ENCODE measurements at regions not wholly inside any gene's neighbourhood (a gene's known extent, or its start where the extent isn't known, plus 50 kb on each side); places are given as distances from the start of the nearest gene placed in this dataset.

- DNase-seq (no peak), ATAC-seq (no peak)
- Histone ChIP-seq H3K9me3 (ENCODE audit: low read length) (no peaks in the 10 kb centered on the region), H3K9ac (ENCODE audit: low read length) (no peak overlapping the region), H3K27ac (ENCODE audit: low read length) (no peak overlapping the region), H3K79me2 (ENCODE audit: low read length) (no peaks in the 10 kb centered on the region), H3F3A (ENCODE audit: low read length, unreplicated experiment) (no peaks in the 10 kb centered on the region), H2AFZ (ENCODE audit: low read length) (no peak overlapping the region), H3K9me2 (replicated peaks; ENCODE audit: low read length) (no peaks in the 10 kb centered on the region), H3K36me3 (ENCODE audit: low read depth, low read length) (peaks cover 57% of the 10 kb centered on the region; the same call in 1 of the 2 replicates), H4K20me1 (ENCODE audit: low read length) (no peaks in the 10 kb centered on the region; the same call in 1 of the 2 replicates), H3K4me1 (ENCODE audit: insufficient read depth, low read length) (no peaks in the 10 kb centered on the region), H3K27me3 (ENCODE audit: low read length) (no peaks in the 10 kb centered on the region), H3K4me2 (ENCODE audit: low read length) (no peak overlapping the region), H3K4me3 (ENCODE audit: low read length) (no peak overlapping the region)
- TF ChIP-seq EZH2phosphoT487 (IDR thresholded peaks at IDR 0.05; ENCODE audit: borderline replicate concordance, low read length): no peak
- TF ChIP-seq EZH2 (IDR thresholded peaks at IDR 0.05; ENCODE audit: low read length, unreplicated experiment): no peak
- TF ChIP-seq CTCF (conservative IDR thresholded peaks at IDR 0.05; ENCODE audit: low read depth, low read length): no peak
- intact Hi-C loops (cut with micrococcal nuclease): no loop called here
- no TSS peak for BruUV-seq (replicated peaks)
- POLR2A ChIA-PET (ENCODE audit: unreplicated experiment): no interaction called here
- CTCF ChIA-PET: interaction anchor here (0.7 to 1.8 kb wide), 2 partner anchors 64 to 138 kb away, joined by 3 to 11 read pairs; no protein-coding TSS in a partner anchor
These were observed 353.3 kb downstream of the SEC14L1 start for GRCh38 chr17:77493901-77494663.

DNA sequence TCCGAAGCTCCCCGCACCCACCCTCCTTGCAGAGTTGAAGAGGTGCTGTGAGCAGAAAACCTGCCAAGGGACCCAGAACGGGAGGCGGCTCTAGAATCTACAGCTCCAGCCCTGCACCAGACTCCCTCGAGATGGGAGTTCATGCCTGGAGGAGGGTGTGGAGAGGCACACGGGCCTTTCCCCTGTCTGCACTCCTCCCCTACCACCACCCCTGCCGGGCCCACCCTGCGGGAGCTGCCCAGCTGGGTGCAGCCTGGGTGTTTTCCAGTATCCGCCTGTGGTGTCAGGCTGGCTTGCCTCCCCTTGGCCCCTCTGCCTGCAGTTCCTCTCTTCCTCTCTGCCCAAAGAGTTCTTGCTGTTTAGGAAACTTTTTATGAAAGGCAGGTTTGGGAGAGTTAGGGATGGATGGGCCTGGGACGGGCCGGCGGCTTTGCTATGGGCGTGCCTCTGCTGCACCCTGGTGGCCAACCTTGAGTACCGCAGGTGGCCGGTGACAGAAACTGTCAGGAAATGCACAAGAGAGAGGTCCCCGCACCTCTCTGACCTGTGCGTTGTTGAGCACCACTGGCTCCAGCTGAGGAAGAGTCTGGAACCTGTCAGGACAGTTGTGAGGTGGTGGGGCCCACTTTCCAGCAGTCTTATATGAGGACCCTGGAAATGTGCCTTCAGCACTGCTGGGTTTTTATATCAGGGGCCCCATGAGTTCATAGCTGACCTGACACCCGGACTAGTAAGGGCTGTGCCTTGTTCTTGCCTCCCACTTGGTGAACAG, 354.1 kb downstream of the SEC14L1 start:
- peak; percentile 83 for DNase-seq
- BruUV-seq (replicated peaks): no TSS peak
- no peak for TF ChIP-seq EZH2phosphoT487 (IDR thresholded peaks at IDR 0.05; ENCODE audit: borderline replicate concordance, low read length)
- no peak for TF ChIP-seq EZH2 (IDR thresholded peaks at IDR 0.05; ENCODE audit: low read length, unreplicated experiment)
- peak; percentile 99 for TF ChIP-seq CTCF (conservative IDR thresholded peaks at IDR 0.05; ENCODE audit: low read depth, low read length)
- H3K4me1 ChIP-seq (ENCODE audit: insufficient read depth, low read length): no peaks in the 10 kb centered on the region
- no peaks in the 10 kb centered on the region for H3K79me2 ChIP-seq (ENCODE audit: low read length)
- H3K9ac ChIP-seq (ENCODE audit: low read length): no peak overlapping the region
- no peaks in the 10 kb centered on the region; the same call in 1 of the 2 replicates for H4K20me1 ChIP-seq (ENCODE audit: low read length)
- ATAC-seq: peak; percentile 77
- H3K4me2 ChIP-seq (ENCODE audit: low read length): no peak overlapping the region
- H2AFZ ChIP-seq (ENCODE audit: low read length): no peak overlapping the region
- ChIA-PET CTCF (interaction anchor here (1.8 kb wide), 1 partner anchor 65 kb away, joined by 11 read pairs; no protein-coding TSS in a partner anchor), POLR2A (ENCODE audit: unreplicated experiment) (no interaction called here)
- no peak overlapping the region for H3K4me3 ChIP-seq (ENCODE audit: low read length)
- H3K36me3 ChIP-seq (ENCODE audit: low read depth, low read length): peaks cover 61% of the 10 kb centered on the region; the same call in 1 of the 2 replicates
- no peaks in the 10 kb centered on the region for H3K9me3 ChIP-seq (ENCODE audit: low read length)
- no peaks in the 10 kb centered on the region for H3K9me2 ChIP-seq (replicated peaks; ENCODE audit: low read length)
- no peaks in the 10 kb centered on the region for H3K27me3 ChIP-seq (ENCODE audit: low read length)
- intact Hi-C loops (cut with micrococcal nuclease): loop anchor here (1.0 to 5.0 kb wide), 2 partner anchors 68 to 164 kb away; no protein-coding TSS in a partner anchor
- H3F3A ChIP-seq (ENCODE audit: low read length, unreplicated experiment): no peaks in the 10 kb centered on the region
- no peak overlapping the region for H3K27ac ChIP-seq (ENCODE audit: low read length)

Measured in PC-3 (cell line).